ENCODE measurements at regions not wholly inside any gene's neighbourhood (a gene's known extent, or its start where the extent isn't known, plus 50 kb on each side); places are given as distances from the start of the nearest gene placed in this dataset.

DNA sequence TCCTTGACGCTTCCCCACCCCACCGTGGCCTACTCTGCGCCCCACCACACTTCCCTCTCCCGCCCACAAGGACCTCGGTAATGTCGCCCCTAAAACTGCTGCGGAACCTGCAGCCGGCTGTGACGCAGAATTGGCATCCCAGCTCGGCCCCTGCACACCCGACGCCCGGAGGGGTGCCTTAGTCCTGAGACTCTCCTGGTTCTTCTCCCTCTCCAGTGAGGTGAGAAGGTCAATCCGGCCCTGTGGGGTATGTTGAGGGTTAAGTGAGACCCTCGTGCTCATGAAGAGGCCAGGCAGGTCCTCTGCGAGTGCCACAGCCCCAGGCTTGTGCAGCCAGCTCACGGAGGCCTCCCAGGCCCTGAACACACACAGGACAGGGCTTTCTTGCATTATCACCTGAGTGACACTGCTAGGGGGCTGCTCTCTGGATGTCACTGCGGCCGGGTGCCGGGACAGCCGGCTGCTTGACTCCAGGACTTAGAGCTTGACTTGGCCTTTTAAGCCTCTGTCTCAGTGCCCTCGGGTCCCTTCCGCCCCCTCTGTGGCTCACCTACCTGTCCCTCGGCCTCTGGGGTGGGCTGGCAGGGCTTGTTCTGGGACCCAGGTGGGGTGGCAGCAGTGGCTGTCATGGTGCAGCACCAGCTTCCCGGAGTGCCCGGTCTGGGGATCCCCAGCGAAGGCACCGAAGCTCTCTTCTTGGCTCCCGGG is 106.9 kb upstream of the C14orf180 start:
- Histone ChIP-seq H3K27me3 (no peaks in the 10 kb centered on the region), H3K36me3 (replicated peaks in 1 of 2) (no peaks in the 10 kb centered on the region), H3K27ac (no peak overlapping the region), H3K4me1 (replicated peaks in 1 of 2) (no peaks in the 10 kb centered on the region), H3K9me3 (replicated peaks in 1 of 3) (no peaks in the 10 kb centered on the region), H3K4me3 (no peak overlapping the region)
- intact Hi-C loops (cut with DNase I): no loop called here
- no peak for DNase-seq
- 81 to 90% (median 85%) methylated on average over 15 to 29 of the region's 29 CpGs for WGBS, 4 donors
- no peak for TF ChIP-seq POLR2A (IDR thresholded peaks at IDR 0.05)
- TF ChIP-seq, protein P1, sequence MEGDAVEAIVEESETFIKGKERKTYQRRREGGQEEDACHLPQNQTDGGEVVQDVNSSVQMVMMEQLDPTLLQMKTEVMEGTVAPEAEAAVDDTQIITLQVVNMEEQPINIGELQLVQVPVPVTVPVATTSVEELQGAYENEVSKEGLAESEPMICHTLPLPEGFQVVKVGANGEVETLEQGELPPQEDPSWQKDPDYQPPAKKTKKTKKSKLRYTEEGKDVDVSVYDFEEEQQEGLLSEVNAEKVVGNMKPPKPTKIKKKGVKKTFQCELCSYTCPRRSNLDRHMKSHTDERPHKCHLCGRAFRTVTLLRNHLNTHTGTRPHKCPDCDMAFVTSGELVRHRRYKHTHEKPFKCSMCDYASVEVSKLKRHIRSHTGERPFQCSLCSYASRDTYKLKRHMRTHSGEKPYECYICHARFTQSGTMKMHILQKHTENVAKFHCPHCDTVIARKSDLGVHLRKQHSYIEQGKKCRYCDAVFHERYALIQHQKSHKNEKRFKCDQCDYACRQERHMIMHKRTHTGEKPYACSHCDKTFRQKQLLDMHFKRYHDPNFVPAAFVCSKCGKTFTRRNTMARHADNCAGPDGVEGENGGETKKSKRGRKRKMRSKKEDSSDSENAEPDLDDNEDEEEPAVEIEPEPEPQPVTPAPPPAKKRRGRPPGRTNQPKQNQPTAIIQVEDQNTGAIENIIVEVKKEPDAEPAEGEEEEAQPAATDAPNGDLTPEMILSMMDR (IDR thresholded peaks at IDR 0.05): no peak

DNA sequence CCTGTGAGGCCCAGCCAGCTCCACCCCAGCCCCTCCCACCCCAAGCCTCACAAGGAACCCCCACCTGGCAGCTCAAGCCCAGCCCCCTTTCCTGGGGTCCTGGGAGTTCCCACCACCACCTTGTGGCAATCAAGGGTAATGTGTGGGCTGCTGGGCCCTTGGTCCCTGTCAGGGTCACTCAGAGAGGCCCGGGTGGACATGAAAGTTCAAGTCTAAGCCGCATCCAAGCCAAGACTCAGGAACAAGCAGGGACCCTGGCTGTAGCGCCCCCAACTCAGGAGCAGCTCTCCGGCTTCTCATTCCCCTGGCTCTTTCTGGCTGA is 106.4 kb upstream of the C14orf180 start:
- intact Hi-C loops (cut with DNase I): no loop called here
- Histone ChIP-seq H3K27ac (no peak overlapping the region), H3K9me3 (replicated peaks in 1 of 3) (no peaks in the 10 kb centered on the region), H3K4me3 (no peak overlapping the region), H3K36me3 (replicated peaks in 1 of 2) (no peaks in the 10 kb centered on the region), H3K4me1 (replicated peaks in 1 of 2) (no peaks in the 10 kb centered on the region), H3K27me3 (no peaks in the 10 kb centered on the region)
- 72 to 85% (median 79%) methylated on average over 2 to 4 of the region's 4 CpGs for WGBS, 4 donors
- no peak for TF ChIP-seq POLR2A (IDR thresholded peaks at IDR 0.05)
- TF ChIP-seq, protein P1 (IDR thresholded peaks at IDR 0.05): no peak
- no peak for DNase-seq

DNA sequence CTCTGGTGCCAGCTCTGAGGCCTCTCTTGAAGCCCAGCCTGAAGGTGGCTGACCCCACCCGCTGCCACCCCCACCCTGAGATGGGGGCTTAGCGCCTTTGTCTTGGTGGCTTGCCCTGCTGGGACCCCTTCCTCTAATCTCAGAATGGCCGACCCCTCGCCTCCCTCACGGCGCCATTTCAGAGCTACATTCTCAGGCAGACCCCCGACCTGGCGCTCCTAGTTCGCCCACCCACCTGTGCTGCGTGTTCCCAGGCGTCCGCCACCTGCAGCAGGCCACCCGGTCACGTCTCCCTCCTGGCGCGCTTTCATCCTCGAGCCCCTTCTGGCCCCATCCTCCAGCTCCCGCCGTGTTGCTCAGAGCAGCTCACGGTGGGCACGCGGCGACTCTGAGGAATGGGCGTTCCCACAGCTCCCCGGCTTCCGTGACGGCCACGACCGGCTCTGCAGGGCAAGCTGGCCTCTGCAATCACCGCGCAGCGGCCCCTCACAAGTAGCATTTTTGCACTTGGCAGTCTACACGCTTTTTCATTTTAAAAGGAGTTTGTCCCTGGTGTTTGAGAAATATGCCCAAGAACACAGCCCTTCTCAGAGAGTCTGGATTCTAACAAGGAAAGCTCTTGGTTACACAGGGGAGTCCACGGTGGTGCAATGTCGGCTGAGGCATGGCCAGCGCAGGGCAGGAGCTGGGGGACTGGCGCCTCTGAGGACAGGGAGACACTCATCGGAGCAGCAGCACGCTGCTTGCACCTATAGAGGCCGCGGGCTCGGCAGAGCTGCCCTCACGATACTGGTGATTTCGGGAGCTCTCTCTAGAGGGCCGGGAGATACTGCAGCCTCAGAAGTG is 105.7 kb upstream of the C14orf180 start:
- TF ChIP-seq, protein P1 (IDR thresholded peaks at IDR 0.05): no peak
- no peak for TF ChIP-seq POLR2A (IDR thresholded peaks at IDR 0.05)
- 65 to 77% (median 75%) methylated on average over 45 of the region's 45 CpGs for WGBS, 4 donors
- Histone ChIP-seq H3K27me3 (no peaks in the 10 kb centered on the region), H3K4me3 (no peak overlapping the region), H3K36me3 (replicated peaks in 1 of 2) (no peaks in the 10 kb centered on the region), H3K4me1 (replicated peaks in 1 of 2) (no peaks in the 10 kb centered on the region), H3K9me3 (replicated peaks in 1 of 3) (no peaks in the 10 kb centered on the region), H3K27ac (no peak overlapping the region)
- no peak for DNase-seq
- intact Hi-C loops (cut with DNase I): no loop called here

DNA sequence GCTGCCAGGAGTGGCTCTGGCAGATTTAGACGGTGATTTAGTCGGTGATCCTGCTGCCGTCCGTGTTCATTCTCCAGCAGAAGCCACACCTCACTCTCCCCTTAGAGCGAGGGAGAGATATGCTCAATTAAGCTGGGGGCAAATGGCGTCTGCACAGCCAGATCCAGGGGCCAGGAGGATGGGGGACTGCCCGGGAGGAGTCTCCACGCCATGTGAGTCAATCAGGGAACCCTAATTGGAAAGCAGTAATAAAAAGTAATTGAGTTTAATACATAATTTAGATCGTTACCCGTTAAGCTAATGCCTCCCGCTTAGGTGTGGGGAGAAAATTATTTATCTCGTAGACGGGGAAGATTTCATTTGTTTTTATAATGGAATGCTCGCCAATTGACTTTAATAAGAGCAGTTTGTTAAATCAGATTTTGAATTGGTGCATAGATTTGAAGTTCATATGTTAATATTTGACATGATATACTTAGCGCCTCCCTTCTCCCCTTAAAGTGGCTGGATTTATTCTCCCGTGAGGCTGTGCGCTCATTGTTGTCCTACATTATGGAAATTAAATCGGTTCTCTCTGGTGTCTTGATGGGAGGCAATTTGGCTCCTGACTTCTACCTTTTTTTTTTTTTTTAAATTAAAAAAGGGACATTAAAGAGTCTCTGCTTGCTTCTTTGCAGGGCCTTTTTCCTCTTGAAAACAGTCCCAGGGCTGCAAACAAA is 104.9 kb upstream of the C14orf180 start:
- Histone ChIP-seq H3K36me3 (replicated peaks in 1 of 2) (no peaks in the 10 kb centered on the region), H3K27ac (no peak overlapping the region), H3K9me3 (replicated peaks in 1 of 3) (no peaks in the 10 kb centered on the region), H3K4me3 (no peak overlapping the region), H3K4me1 (replicated peaks in 1 of 2) (no peaks in the 10 kb centered on the region), H3K27me3 (no peaks in the 10 kb centered on the region)
- WGBS, 4 donors: 71 to 76% (median 74%) methylated on average over 18 of the region's 18 CpGs
- intact Hi-C loops (cut with DNase I): no loop called here
- no peak for DNase-seq
- no peak for TF ChIP-seq POLR2A (IDR thresholded peaks at IDR 0.05)

Measured in adrenal gland (tissue), 9 donors.